ENCODE measurements at regions not wholly inside any gene's neighbourhood (a gene's known extent, or its start where the extent isn't known, plus 50 kb on each side); places are given as distances from the start of the nearest gene placed in this dataset.

DNA sequence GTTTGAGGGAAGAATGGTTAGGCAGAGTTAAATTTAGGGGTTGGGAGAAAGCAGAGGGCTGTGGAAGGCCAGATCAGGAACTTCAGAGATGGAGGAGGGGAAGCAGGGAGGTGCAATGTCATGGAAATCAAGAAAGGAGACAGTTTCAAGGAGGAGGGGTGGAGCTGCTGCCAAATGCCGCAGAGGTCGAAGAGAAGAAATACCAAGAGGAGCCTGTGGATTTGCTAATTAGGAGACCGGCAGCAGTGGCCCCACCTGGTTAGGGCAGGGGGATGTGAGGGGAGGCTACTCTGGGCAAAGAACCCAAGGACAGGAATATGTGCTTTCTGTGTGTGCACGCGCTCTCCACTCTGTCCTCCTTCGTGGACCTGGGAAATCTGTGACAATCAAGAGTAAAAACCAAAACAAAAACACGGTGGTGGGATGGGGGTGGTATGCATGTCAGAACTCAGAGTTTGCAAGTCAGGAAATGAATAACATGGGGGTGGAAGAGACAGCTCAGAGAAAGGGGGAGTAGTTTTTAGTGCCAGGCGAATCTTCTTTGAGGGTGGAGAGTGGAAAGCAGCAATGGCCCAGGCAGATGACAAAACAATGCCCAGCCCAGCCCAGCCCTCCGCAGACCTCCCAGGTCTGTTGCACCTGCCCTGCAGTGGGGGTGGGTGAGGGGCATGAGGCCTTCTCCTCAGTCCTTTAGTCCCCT lies 102.9 kb upstream of the PAX2 start:
- intact Hi-C loops (cut with micrococcal nuclease): no loop called here
- DNase-seq (ENCODE audit: low read depth, low spot score) (no peak), FAIRE-seq (no peak)
- Histone ChIP-seq H3K4me1 (ENCODE audit: control insufficient read depth, extremely low read depth, insufficient read depth, low read length) (no peaks in the 10 kb centered on the region), H3K27ac (ENCODE audit: insufficient read depth, low read depth, low read length) (no peak overlapping the region), H3K27me3 (ENCODE audit: control insufficient read depth in 2 of 2, insufficient read depth in 2 of 2, low read length in 2 of 2) (peaks cover 18 to 28% of the 10 kb centered on the region in 2 experiments), H3K9ac (replicated peaks; ENCODE audit: extremely low read depth, insufficient read depth, low read length) (no peak overlapping the region), H4K20me1 (replicated peaks; ENCODE audit: control insufficient read depth, extremely low read depth, insufficient read depth, low read length) (no peaks in the 10 kb centered on the region), H2AFZ (ENCODE audit: low read depth, low read length) (no peak overlapping the region), H3K9me3 (replicated peaks; ENCODE audit: control insufficient read depth, insufficient read depth, low read length) (no peaks in the 10 kb centered on the region), H3K4me2 (ENCODE audit: insufficient read depth, low read length) (no peak overlapping the region), H3K79me2 (ENCODE audit: control insufficient read depth, insufficient read depth, low read length) (no peaks in the 10 kb centered on the region), H3K9me1 (replicated peaks; ENCODE audit: control insufficient read depth, extremely low read depth, insufficient read depth, low read length) (no peaks in the 10 kb centered on the region), H3K36me3 (ENCODE audit: control insufficient read depth in 2 of 2, extremely low read depth in 1 of 2, insufficient read depth in 2 of 2, low read length in 2 of 2) (no peaks in the 10 kb centered on the region), H3K4me3 (replicated peaks in 1 of 3; ENCODE audit: insufficient read depth in 1 of 3, low read depth in 1 of 3, low read length in 3 of 3) (no peak overlapping the region)
- dilution Hi-C loops (cut with MboI; ENCODE audit: extremely low pct_ligation_motif_present, low sequenced_read_pairs): no loop called here
- no TSS peak for BruUV-seq (replicated peaks)
- ChIA-PET CTCF (no interaction called here), POLR2A (no interaction called here)
- TF ChIP-seq EZH2 (IDR thresholded peaks at IDR 0.05; ENCODE audit: borderline replicate concordance, low read depth, low read length, severe bottlenecking): no peak
- TF ChIP-seq MYC (IDR thresholded peaks at IDR 0.05; ENCODE audit: low read depth, low read length): no peak
- TF ChIP-seq, protein P1, sequence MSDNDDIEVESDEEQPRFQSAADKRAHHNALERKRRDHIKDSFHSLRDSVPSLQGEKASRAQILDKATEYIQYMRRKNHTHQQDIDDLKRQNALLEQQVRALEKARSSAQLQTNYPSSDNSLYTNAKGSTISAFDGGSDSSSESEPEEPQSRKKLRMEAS (IDR thresholded peaks at IDR 0.05; ENCODE audit: insufficient read depth, insufficient read length): no peak
- no peak for TF ChIP-seq GATA2 (IDR thresholded peaks at IDR 0.05; ENCODE audit: insufficient read depth, insufficient read length, low read depth, low read length)
- no peak for TF ChIP-seq POLR2AphosphoS5 (IDR thresholded peaks at IDR 0.05; ENCODE audit: insufficient read depth, low read depth, low read length)
- no peak for TF ChIP-seq JUN (IDR thresholded peaks at IDR 0.05; ENCODE audit: borderline replicate concordance, insufficient read depth, insufficient read length, low read depth)
- TF ChIP-seq CTCF (IDR thresholded peaks at IDR 0.05; ENCODE audit: extremely low read depth in 1 of 2, insufficient read depth in 1 of 2, low read depth in 1 of 2, low read length in 2 of 2): no peak
- no peak for TF ChIP-seq POLR2A (IDR thresholded peaks at IDR 0.05; ENCODE audit: low read depth, low read length)
- no peak for TF ChIP-seq FOS (IDR thresholded peaks at IDR 0.05; ENCODE audit: borderline replicate concordance, insufficient read depth, low read length)

All from endothelial cell of umbilical vein (primary cell).